GM12878 (cell line): ENCODE measurements at regions not wholly inside any gene's neighbourhood (a gene's known extent, or its start where the extent isn't known, plus 50 kb on each side); places are given as distances from the start of the nearest gene placed in this dataset.

ENCODE experiments used
- ATAC-seq: fragments of 200-7000 bp; cut with Tn5 transposase; 3 replicates; pipeline ENCODE4 v1.9.1; 2020; ENCODE audit warnings: mild to moderate bottlenecking, moderate library complexity
- BruUV-seq: library from RNA; stranded (reverse); fragments of 400-500 nt; replicated peaks from 2 replicates; lab custom pipeline; 2021; lab: Mats Ljungman, UMichigan
- CTCF ChIA-PET: fragments of 300-600 bp; sonication (Branson Sonifier 250); formaldehyde crosslinking; extraction: SDS; loops from one replicate; lab custom pipeline; 2021; ENCODE audit warnings: inconsistent platforms; lab: Yijun Ruan, JAX
- POLR2A ChIA-PET: fragments of 350-600 bp; formaldehyde crosslinking; extraction: SDS; loops from one replicate; lab custom pipeline; 2021; ENCODE audit warnings: inconsistent platforms; lab: Charles Lee
- RAD21 ChIA-PET: fragments of 300-600 bp; sonication (Branson Sonifier 250); formaldehyde crosslinking; loops from one replicate; lab custom pipeline; 2023; ENCODE audit warnings: antibody characterized with exemption; ENCODE audit not compliant: unreplicated experiment; lab: Charles Lee
- SMC1A ChIA-PET: fragments of 300-600 bp; sonication (Branson Sonifier 250); formaldehyde crosslinking; loops from one replicate; lab custom pipeline; 2023; ENCODE audit not compliant: unreplicated experiment, uncharacterized antibody; lab: Charles Lee
- DNase-seq: peaks from one replicate; pipeline ENCODE4 v3.0.0-alpha.2; 2011; ENCODE audit warnings: low read depth, low spot score
- FAIRE-seq: peaks from 3 replicates; lab custom pipeline; 2011; peaks lifted over from hg19 to GRCh38; lab: Jason Lieb, UNC
- H2AFZ ChIP-seq: 2 replicates; pipeline ENCODE4 v1.6.0; 2011; ENCODE audit warnings: low read depth, low read length, control low read depth; ENCODE audit not compliant: control insufficient read depth
- H3K27ac ChIP-seq: 2 replicates; pipeline ENCODE4 v1.5.1; 2011; ENCODE audit warnings: control low read depth; ENCODE audit not compliant: control insufficient read depth, insufficient read depth
- H3K27me3 ChIP-seq, 2 experiments: replicated peaks in 1 of 2; 2 replicates each; pipeline versions ENCODE4 v1.6.0 to v1.6.1; 2011; ENCODE audit warnings: low read length in 1 of 2; ENCODE audit not compliant: control insufficient read depth in 2 of 2, insufficient read depth in 2 of 2
- H3K36me3 ChIP-seq, 2 experiments: 2 replicates each; pipeline ENCODE4 v1.5.1; 2011; ENCODE audit warnings: low read length in 1 of 2; ENCODE audit not compliant: control insufficient read depth in 2 of 2, insufficient read depth in 2 of 2
- H3K4me1 ChIP-seq: 2 replicates; pipeline ENCODE4 v1.6.1; 2011; ENCODE audit warnings: mild to moderate bottlenecking, low read length, moderate library complexity, mixed read lengths; ENCODE audit not compliant: control insufficient read depth, insufficient read depth
- H3K4me2 ChIP-seq: 2 replicates; pipeline ENCODE4 v1.6.0; 2011; ENCODE audit warnings: control low read depth; ENCODE audit not compliant: control insufficient read depth, insufficient read depth
- H3K4me3 ChIP-seq: fragments of 200-600 bp; sonication (generic); 2 replicates; pipeline ENCODE4 v1.5.1; 2016
- H3K79me2 ChIP-seq: 2 replicates; pipeline ENCODE4 v1.6.0; 2011; ENCODE audit warnings: low read length; ENCODE audit not compliant: control insufficient read depth, insufficient read depth
- H3K9ac ChIP-seq: 2 replicates; pipeline ENCODE4 v1.8.0; 2011; ENCODE audit warnings: low read length, control low read depth, mixed read lengths; ENCODE audit not compliant: control insufficient read depth, insufficient read depth
- H3K9me3 ChIP-seq: replicated peaks from 3 replicates; pipeline ENCODE4 v1.5.1; 2011; ENCODE audit warnings: mild to moderate bottlenecking, low read length; ENCODE audit not compliant: control insufficient read depth, insufficient read depth
- H4K20me1 ChIP-seq: 2 replicates; pipeline ENCODE4 v1.6.0; 2011; ENCODE audit not compliant: control insufficient read depth, insufficient read depth
- BCL11A ChIP-seq: IDR thresholded peaks from 2 replicates; pipeline ENCODE4 v1.6.1; 2011; ENCODE audit warnings: low read depth, low read length
- BCLAF1 ChIP-seq: fragments of 450-650 bp; IDR thresholded peaks from 2 replicates; pipeline ENCODE4 v1.6.1; 2017; ENCODE audit warnings: antibody characterized with exemption, mild to moderate bottlenecking, moderate library complexity
- E4F1 ChIP-seq: fragments of 450-650 bp; IDR thresholded peaks from 2 replicates; pipeline ENCODE4 v1.6.1; 2018; ENCODE audit warnings: borderline replicate concordance, mild to moderate bottlenecking; ENCODE audit not compliant: partially characterized antibody
- EGR1 ChIP-seq, 2 experiments: IDR thresholded peaks; 1 replicate in 1 of 2; 2 replicates in 1 of 2; pipeline ENCODE4 v1.6.1; 2011 to 2012; ENCODE audit warnings: low read depth in 2 of 2, low read length in 2 of 2, borderline replicate concordance in 1 of 2, mild to moderate bottlenecking in 1 of 2, moderate library complexity in 1 of 2
- ESRRA ChIP-seq: IDR thresholded peaks from 2 replicates; pipeline ENCODE4 v1.6.1; 2012; ENCODE audit warnings: mild to moderate bottlenecking, low read length, improper control_type of control experiment
- FOXK2 ChIP-seq: fragments of 450-650 bp; IDR thresholded peaks from 2 replicates; pipeline ENCODE4 v1.6.1; 2017; ENCODE audit warnings: mild to moderate bottlenecking, moderate library complexity
- KDM1A ChIP-seq: fragments of 200-600 bp; sonication (generic); IDR thresholded peaks from 2 replicates; pipeline ENCODE4 v1.6.1; 2016; ENCODE audit warnings: borderline replicate concordance
- PML ChIP-seq: IDR thresholded peaks from 2 replicates; pipeline ENCODE4 v1.6.1; 2012; ENCODE audit warnings: low read length, inconsistent platforms
- POLR2AphosphoS5 ChIP-seq: IDR thresholded peaks from 2 replicates; pipeline ENCODE4 v1.6.1; 2011; ENCODE audit warnings: mild to moderate bottlenecking, low read length, inconsistent platforms
- RAD51 ChIP-seq: fragments of 450-650 bp; IDR thresholded peaks from 2 replicates; pipeline ENCODE4 v1.6.1; 2016; ENCODE audit warnings: moderate library complexity, mild to moderate bottlenecking, inconsistent platforms
- SRF ChIP-seq, 2 experiments: IDR thresholded peaks; 2 replicates each; pipeline ENCODE4 v1.6.1; 2011; ENCODE audit warnings: low read depth in 2 of 2, low read length in 2 of 2, mild to moderate bottlenecking in 1 of 2, moderate library complexity in 1 of 2
- TARDBP ChIP-seq: IDR thresholded peaks from 2 replicates; pipeline ENCODE4 v1.6.1; 2016; ENCODE audit warnings: borderline replicate concordance
- TCF3 ChIP-seq: IDR thresholded peaks from 2 replicates; pipeline ENCODE4 v1.6.1; 2012; ENCODE audit warnings: low read depth, mild to moderate bottlenecking, low read length, borderline replicate concordance; ENCODE audit not compliant: insufficient read depth
- ZSCAN29 ChIP-seq: fragments of 450-650 bp; IDR thresholded peaks from 2 replicates; pipeline ENCODE4 v1.6.1; 2017; ENCODE audit warnings: mild to moderate bottlenecking, moderate library complexity
- WGBS: methylation state at CpG from one replicate; pipeline ENCODE4 v1.1.6; 2016; ENCODE audit warnings: low lambda C conversion rate; ENCODE audit not compliant: insufficient replicate concordance, insufficient coverage; ENCODE audit errors: missing lambda C conversion rate; 5-methylcytosine and 5-hydroxymethylcytosine counted together
- in situ Hi-C: fragments of 300-500 bp; cut with MboI; formaldehyde crosslinking; loops from 9 replicates; pipeline ENCODE4 v1.14.3; 2018; ENCODE audit warnings: mixed read lengths
- intact Hi-C: fragments of 100-400 bp; cut with micrococcal nuclease; formaldehyde crosslinking; loops from one replicate; pipeline ENCODE4 v1.14.2; 2022; ENCODE audit not compliant: unreplicated experiment
- TF ChIP-seq, protein P1 (sequence below): fragments of 450-650 bp; IDR thresholded peaks from 2 replicates; pipeline ENCODE4 v1.6.1; 2014; ENCODE audit warnings: mild to moderate bottlenecking

- no peak overlapping the region for H3K4me2 ChIP-seq
- H3K9ac ChIP-seq = no peak overlapping the region
- POLR2A ChIA-PET = no interaction called here
- no TSS peak for BruUV-seq
- no peaks in the 10 kb centered on the region; a peak in 1 of 4 replicates for H3K27me3 ChIP-seq
- SMC1A ChIA-PET = no interaction called here
- DNase-seq = no peak
- intact Hi-C loops = no loop called here
- TF ChIP-seq EGR1 (IDR thresholded peaks at IDR 0.05; ENCODE audit: borderline replicate concordance in 1 of 2, low read depth in 2 of 2, low read length in 2 of 2) (no peak), PML (no peak), RAD51 (no peak), BCLAF1 (no peak), TARDBP (no peak), KDM1A (no peak), E4F1 (no peak), SRF (IDR thresholded peaks at IDR 0.05; ENCODE audit: low read depth in 2 of 2, low read length in 2 of 2) (no peak), TCF3 (no peak), FOXK2 (no peak), ESRRA (no peak), POLR2AphosphoS5 (no peak), BCL11A (no peak), ZSCAN29 (no peak)
- TF ChIP-seq, protein P1, sequence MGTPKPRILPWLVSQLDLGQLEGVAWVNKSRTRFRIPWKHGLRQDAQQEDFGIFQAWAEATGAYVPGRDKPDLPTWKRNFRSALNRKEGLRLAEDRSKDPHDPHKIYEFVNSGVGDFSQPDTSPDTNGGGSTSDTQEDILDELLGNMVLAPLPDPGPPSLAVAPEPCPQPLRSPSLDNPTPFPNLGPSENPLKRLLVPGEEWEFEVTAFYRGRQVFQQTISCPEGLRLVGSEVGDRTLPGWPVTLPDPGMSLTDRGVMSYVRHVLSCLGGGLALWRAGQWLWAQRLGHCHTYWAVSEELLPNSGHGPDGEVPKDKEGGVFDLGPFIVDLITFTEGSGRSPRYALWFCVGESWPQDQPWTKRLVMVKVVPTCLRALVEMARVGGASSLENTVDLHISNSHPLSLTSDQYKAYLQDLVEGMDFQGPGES = no peak
- in situ Hi-C loops = no loop called here
- no peaks in the 10 kb centered on the region for H3K36me3 ChIP-seq
- H3K27ac ChIP-seq = no peak overlapping the region
- 38% methylated on average over 5 of the region's 5 CpGs for WGBS
- H3K79me2 ChIP-seq = no peaks in the 10 kb centered on the region
- H2AFZ ChIP-seq = no peak overlapping the region
- H3K4me3 ChIP-seq = no peak overlapping the region
- H3K9me3 ChIP-seq = no peaks in the 10 kb centered on the region
- CTCF ChIA-PET = no interaction called here
- ATAC-seq = no peak
- H4K20me1 ChIP-seq = no peaks in the 10 kb centered on the region
- no peak for FAIRE-seq
- RAD21 ChIA-PET = no interaction called here
- H3K4me1 ChIP-seq = no peaks in the 10 kb centered on the region
Observed at GRCh38 chr2:108076527-108076926, 90.2 kb downstream of the SLC5A7 start.
